HFFc6 (cell line): ENCODE measurements at regions not wholly inside any gene's neighbourhood (a gene's known extent, or its start where the extent isn't known, plus 50 kb on each side); places are given as distances from the start of the nearest gene placed in this dataset.

Experiments
- DNase-seq: peaks from one replicate; pipeline ENCODE4 v3.0.0-alpha.2; 2018
- H3K27ac Mint-ChIP-seq: 2 replicates; pipeline ENCODE4 v1.8.0; 2020; ENCODE audit warnings: mild to moderate bottlenecking, mixed read lengths
- H3K27me3 Mint-ChIP-seq: 2 replicates; pipeline ENCODE4 v1.8.0; 2021; ENCODE audit warnings: mild to moderate bottlenecking, moderate library complexity, mixed read lengths; ENCODE audit not compliant: insufficient read depth
- H3K36me3 Mint-ChIP-seq: 2 replicates; pipeline ENCODE4 v1.8.0; 2021; ENCODE audit warnings: low read depth, mixed read lengths
- H3K4me1 Mint-ChIP-seq: 2 replicates; pipeline ENCODE4 v1.8.0; 2020; ENCODE audit warnings: low read depth, mixed read lengths
- H3K4me3 Mint-ChIP-seq: 2 replicates; pipeline ENCODE4 v1.8.0; 2020; ENCODE audit warnings: mild to moderate bottlenecking, moderate library complexity, mixed read lengths
- H3K9me3 Mint-ChIP-seq: 2 replicates; pipeline ENCODE4 v1.8.0; 2020; ENCODE audit warnings: mild to moderate bottlenecking, mixed read lengths
- TF ChIP-seq, protein P1 (sequence below): fragments of 200-600 bp; sonication (generic); IDR thresholded peaks from 2 replicates; pipeline ENCODE4 v1.5.0; 2021; ENCODE audit warnings: antibody characterized with exemption, mild to moderate bottlenecking

DNA sequence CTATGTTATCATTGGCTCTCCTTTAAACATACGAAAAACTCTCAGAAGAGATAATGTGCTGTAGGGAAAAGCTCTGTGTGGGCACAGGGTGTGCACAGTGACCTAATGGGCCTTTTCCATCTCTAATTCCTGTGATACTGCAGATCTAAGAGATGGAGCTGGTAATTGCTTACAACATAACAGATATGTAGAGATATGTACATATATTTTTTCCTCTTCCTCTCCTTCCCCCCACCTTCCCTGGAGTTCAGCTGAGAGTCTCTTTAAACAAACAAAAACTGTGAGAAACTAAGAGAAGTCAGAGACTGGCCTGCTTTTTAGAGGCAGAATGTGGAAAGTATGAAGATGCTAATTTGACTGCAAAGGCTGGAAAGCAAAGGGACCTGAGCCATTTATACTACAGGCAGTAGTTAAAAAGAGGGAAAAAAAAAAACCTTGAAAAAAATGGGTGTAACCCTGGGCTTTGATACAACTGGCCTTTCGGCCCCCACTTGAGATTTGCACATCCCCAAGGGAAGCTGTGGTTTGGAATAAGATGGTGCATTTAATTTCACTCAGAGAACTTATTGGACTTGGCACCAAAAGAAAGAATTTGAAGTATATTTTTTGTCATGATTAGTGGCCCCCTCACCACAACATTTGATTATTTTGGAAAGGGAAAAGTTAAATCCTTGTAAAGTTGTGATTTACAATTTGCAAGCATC lies 502.2 kb upstream of the ZEB2 start:
- Mint-ChIP-seq H3K9me3 (no peaks in the 10 kb centered on the region), H3K27ac (peak overlapping the region; percentile 76), H3K4me3 (peak overlapping the region; percentile 58; the same call in 1 of the 2 replicates), H3K4me1 (peaks cover 78% of the 10 kb centered on the region), H3K27me3 (no peaks in the 10 kb centered on the region; the same call in 1 of the 2 replicates), H3K36me3 (no peaks in the 10 kb centered on the region; the same call in 1 of the 2 replicates)
- no peak for DNase-seq
- TF ChIP-seq, protein P1, sequence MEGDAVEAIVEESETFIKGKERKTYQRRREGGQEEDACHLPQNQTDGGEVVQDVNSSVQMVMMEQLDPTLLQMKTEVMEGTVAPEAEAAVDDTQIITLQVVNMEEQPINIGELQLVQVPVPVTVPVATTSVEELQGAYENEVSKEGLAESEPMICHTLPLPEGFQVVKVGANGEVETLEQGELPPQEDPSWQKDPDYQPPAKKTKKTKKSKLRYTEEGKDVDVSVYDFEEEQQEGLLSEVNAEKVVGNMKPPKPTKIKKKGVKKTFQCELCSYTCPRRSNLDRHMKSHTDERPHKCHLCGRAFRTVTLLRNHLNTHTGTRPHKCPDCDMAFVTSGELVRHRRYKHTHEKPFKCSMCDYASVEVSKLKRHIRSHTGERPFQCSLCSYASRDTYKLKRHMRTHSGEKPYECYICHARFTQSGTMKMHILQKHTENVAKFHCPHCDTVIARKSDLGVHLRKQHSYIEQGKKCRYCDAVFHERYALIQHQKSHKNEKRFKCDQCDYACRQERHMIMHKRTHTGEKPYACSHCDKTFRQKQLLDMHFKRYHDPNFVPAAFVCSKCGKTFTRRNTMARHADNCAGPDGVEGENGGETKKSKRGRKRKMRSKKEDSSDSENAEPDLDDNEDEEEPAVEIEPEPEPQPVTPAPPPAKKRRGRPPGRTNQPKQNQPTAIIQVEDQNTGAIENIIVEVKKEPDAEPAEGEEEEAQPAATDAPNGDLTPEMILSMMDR, result no peak

DNA sequence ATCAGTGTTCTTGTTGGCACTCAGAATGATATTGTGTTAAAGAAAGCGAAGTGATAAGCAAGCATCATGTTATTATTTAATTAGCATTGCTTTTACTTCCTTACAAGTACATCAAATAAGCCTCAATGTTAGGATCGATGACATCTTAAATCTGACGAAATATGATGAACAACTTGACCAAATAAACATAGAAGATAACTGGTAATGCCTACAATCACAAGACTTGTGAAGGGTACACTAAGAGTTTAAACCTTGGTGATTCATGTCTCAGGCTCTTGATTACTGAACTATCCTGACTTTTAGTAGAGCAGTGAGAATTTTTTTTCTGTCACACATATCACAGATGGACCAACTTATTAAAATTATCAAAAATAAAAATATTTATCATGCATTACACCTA lies 500.8 kb upstream of the ZEB2 start:
- no peak overlapping the region for H3K4me3 Mint-ChIP-seq
- peaks cover 76% of the 10 kb centered on the region for H3K4me1 Mint-ChIP-seq
- no peaks in the 10 kb centered on the region; the same call in 1 of the 2 replicates for H3K36me3 Mint-ChIP-seq
- H3K9me3 Mint-ChIP-seq, result peaks cover 3% of the 10 kb centered on the region; the same call in 1 of the 2 replicates
- TF ChIP-seq, protein P1, result no peak
- H3K27me3 Mint-ChIP-seq, result no peaks in the 10 kb centered on the region; the same call in 1 of the 2 replicates
- no peak overlapping the region for H3K27ac Mint-ChIP-seq
- no peak for DNase-seq

DNA sequence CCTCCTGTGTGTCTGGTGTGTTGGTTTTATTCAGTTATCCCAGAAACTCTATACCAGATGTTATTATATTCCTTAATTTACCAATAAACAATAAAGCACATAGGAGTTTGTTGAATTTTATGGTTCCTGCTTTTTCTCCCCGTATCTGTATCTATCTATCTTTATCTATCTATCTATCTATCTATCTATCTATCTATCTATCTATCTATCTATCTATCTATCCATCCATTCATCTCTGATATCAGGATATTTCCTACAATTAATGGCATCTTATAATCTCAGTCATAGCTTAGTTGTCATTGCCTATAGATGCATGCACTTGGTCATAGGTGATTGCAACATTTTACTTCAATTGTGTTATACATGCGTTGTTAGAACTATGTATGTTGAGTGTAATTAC lies 500.2 kb upstream of the ZEB2 start:
- Mint-ChIP-seq H3K36me3 (no peaks in the 10 kb centered on the region; the same call in 1 of the 2 replicates), H3K27ac (no peak overlapping the region), H3K27me3 (no peaks in the 10 kb centered on the region; the same call in 1 of the 2 replicates), H3K4me1 (peaks cover 72% of the 10 kb centered on the region), H3K9me3 (peaks cover 3% of the 10 kb centered on the region; the same call in 1 of the 2 replicates), H3K4me3 (no peak overlapping the region)
- DNase-seq, result no peak
- TF ChIP-seq, protein P1, result no peak

DNA sequence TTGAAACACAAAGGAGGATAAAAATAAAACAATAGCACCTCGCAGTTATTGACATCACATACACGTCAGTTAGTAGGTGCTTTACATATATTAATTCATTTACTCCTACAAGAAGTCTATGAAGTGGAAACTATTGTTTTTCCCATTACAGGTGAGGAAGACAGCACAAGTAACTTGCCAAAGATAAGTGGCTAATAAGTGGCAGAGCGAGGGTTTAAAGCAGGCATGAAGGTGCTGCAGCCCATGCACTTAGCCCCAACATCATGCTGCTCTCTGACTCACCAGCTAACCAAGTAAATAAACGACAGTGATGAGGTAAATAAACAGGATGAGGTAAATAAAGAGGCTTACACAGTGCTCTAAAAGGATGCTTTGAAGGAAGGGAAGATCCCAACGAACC lies 498.6 kb upstream of the ZEB2 start:
- Mint-ChIP-seq H3K27ac (no peak overlapping the region), H3K4me1 (peaks cover 55% of the 10 kb centered on the region), H3K36me3 (no peaks in the 10 kb centered on the region), H3K4me3 (no peak overlapping the region), H3K9me3 (peaks cover 3% of the 10 kb centered on the region; the same call in 1 of the 2 replicates), H3K27me3 (no peaks in the 10 kb centered on the region; the same call in 1 of the 2 replicates)
- TF ChIP-seq, protein P1, result no peak
- no peak for DNase-seq

DNA sequence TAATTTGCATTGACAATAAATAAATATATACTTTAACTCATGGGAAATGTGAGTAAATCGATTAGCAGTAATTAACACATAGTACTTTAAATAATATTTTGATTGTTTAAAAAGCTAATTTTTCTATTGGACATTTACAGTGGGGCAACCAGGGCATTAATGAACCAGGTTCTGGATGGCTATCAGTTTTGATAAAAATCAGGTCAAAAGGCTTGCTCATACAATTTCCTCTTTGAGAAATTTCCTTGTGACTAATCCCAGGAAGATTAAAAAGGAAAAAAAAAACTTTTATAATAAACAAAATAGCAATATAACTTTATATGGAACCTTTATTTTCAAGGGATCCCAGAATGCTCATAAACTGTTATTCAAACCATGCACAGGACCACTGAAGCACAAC lies 497.2 kb upstream of the ZEB2 start:
- TF ChIP-seq, protein P1, result no peak
- Mint-ChIP-seq H3K27ac (no peak overlapping the region), H3K4me3 (no peak overlapping the region), H3K36me3 (no peaks in the 10 kb centered on the region), H3K27me3 (no peaks in the 10 kb centered on the region; the same call in 1 of the 2 replicates), H3K9me3 (peaks cover 3% of the 10 kb centered on the region; the same call in 1 of the 2 replicates), H3K4me1 (peaks cover 53% of the 10 kb centered on the region)
- DNase-seq, result no peak
